Prostate gland (tissue), 2 donors: ENCODE measurements at regions not wholly inside any gene's neighbourhood (a gene's known extent, or its start where the extent isn't known, plus 50 kb on each side); places are given as distances from the start of the nearest gene placed in this dataset.

Source experiments
- POLR2A ChIP-seq: fragments of 450-650 bp; IDR thresholded peaks from one replicate; pipeline ENCODE4 v1.6.1; 2016; ENCODE audit warnings: antibody characterized with exemption, mild to moderate bottlenecking
- TF ChIP-seq, protein P1 (sequence below), 4 experiments: fragments of 200-600 bp in 2 of 4; fragments of 450-650 bp in 2 of 4; sonication (generic) in 2 of 4; IDR thresholded peaks; 1 replicate in 3 of 4; 2 replicates in 1 of 4; pipeline ENCODE4 v1.5.1; 2016 to 2019; ENCODE audit warnings: antibody characterized with exemption in 4 of 4, mild to moderate bottlenecking in 2 of 4, moderate library complexity in 2 of 4

- no peak for TF ChIP-seq POLR2A
- TF ChIP-seq, protein P1, sequence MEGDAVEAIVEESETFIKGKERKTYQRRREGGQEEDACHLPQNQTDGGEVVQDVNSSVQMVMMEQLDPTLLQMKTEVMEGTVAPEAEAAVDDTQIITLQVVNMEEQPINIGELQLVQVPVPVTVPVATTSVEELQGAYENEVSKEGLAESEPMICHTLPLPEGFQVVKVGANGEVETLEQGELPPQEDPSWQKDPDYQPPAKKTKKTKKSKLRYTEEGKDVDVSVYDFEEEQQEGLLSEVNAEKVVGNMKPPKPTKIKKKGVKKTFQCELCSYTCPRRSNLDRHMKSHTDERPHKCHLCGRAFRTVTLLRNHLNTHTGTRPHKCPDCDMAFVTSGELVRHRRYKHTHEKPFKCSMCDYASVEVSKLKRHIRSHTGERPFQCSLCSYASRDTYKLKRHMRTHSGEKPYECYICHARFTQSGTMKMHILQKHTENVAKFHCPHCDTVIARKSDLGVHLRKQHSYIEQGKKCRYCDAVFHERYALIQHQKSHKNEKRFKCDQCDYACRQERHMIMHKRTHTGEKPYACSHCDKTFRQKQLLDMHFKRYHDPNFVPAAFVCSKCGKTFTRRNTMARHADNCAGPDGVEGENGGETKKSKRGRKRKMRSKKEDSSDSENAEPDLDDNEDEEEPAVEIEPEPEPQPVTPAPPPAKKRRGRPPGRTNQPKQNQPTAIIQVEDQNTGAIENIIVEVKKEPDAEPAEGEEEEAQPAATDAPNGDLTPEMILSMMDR (IDR thresholded peaks at IDR 0.05): peak in 1 of 4 experiments; percentile 32
Measured at GRCh38 chr22:48663297-48663696, 1164.4 kb downstream of the BRD1 start.
